HPDE6-E6E7 (cell line): ENCODE measurements at regions not wholly inside any gene's neighbourhood (a gene's known extent, or its start where the extent isn't known, plus 50 kb on each side); places are given as distances from the start of the nearest gene placed in this dataset.
A peak's percentile ranks its signal among the peaks of the same experiment; 100 is the strongest.
"Not testable (repeated sequence)": the region's sequence is repeated elsewhere in the genome, so short reads cannot be mapped to it uniquely, and the experiment has no call there.

Experiments used
- DNase-seq: peaks from one replicate; pipeline ENCODE4 v3.0.0; 2011; ENCODE audit warnings: missing footprints; ENCODE audit errors: extremely low spot score

DNA sequence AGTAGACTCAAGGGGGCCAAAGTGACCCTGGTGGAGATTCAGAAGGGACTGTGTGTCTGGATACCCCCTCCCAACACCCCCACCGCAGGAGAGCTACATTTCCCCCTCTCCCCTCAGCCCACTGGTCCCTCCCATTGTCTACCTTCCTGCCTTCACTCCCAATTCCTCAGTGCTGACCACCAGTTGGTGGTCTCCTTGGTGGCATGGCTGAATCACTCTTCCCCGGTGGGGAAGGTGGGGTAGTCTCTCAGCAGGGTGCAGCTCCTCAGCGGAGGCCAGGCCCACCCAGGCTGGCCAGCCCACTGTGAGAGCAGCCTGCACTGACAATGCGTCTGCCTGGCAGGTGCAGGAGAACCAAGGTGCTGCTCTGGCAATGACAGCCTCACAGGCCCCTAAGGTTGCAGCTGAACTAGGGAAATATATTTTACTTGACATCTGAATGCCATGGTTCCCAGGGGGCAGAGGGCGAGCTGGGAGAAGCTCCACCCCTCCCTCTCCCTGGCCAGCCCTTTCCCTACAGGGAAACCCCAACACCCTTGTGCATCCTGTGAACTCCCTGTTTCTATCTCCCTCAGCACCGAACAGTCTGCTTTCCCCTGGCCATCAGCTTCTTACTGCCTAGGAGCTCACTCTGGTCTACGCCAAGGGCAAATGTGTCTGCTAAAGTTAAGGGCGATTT lies 62.6 kb upstream of the PAX8 start:
- no peak for DNase-seq

DNA sequence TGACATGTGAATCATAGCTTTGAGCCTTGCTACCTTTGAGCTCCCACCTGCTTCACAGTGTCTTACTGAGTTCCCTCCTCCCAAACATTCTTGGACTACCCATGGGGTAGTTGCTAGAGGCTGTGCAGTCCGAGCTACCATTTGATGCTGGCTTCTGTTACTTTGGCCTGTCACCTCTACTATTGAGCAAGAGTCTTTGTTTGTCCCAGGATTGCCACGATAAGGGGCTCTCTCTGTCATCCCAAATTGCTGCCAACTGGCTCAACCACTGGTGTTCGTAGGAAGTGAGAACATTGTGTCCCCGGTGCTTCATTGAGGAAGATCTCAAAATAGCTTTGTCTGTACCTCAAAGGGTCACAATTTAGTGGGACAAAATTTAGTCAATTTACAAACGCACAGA lies 59.1 kb upstream of the PAX8 start:
- DNase-seq: no peak

DNA sequence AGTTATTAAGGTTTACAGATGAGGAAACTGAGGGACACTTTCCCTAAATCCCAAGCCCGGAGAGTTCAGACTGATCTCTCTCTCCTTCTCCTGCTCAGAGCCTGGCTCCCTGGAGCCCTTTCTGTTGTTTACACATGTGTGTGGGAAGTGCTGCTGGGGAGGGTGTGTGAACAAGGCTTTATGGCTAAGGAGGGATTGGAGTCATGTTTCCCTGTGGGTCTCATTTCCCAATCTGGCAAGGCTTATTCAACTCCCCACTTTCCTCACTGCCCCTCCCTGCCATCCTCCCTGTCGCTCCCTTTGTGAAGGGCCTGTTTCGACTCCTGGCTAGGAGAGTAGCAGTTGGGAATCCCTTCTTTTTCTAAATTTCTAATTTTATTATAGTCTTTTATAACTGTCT lies 57.3 kb upstream of the PAX8 start:
- not testable (repeated sequence) for DNase-seq

DNA sequence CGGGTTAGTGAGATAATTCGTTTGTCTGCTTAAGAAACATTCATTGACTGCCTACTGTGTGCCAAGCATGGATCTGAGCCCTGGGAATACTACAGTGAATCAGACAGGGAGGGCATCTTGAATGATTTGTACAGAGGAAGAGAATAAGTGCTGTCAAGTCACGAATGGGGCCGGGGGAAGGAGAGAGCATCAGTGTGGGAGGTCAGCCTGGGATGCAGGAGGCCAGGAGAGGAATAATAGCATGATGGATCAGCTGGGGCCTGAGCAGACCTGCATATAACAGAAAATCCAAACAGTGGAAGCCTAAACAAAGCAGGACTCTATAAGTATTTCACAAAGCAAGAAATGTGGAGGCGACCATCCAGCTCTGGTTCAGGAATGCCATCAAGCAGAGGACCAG lies 55.4 kb upstream of the PAX8 start:
- no peak for DNase-seq

DNA sequence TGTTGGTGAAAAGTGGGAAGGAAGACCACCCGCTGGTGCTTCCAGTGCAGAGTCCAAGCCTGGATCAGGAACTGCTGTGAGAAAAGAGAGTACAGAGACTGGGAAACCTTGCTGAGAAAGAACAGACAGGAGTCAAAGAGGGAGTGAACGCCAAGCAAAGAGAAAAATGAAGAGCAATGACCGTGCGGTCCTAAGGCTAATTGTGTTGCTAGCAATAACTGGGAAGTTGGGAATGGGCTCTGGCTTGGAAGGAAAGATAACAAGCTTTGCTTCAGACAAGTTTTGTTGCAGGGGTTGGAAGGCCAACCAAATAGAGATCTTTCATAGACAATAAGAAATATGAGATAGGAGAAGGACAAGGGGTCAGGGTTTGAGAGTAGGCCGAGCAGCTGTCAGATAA lies 55.0 kb upstream of the PAX8 start:
- DNase-seq: not testable (repeated sequence)

DNA sequence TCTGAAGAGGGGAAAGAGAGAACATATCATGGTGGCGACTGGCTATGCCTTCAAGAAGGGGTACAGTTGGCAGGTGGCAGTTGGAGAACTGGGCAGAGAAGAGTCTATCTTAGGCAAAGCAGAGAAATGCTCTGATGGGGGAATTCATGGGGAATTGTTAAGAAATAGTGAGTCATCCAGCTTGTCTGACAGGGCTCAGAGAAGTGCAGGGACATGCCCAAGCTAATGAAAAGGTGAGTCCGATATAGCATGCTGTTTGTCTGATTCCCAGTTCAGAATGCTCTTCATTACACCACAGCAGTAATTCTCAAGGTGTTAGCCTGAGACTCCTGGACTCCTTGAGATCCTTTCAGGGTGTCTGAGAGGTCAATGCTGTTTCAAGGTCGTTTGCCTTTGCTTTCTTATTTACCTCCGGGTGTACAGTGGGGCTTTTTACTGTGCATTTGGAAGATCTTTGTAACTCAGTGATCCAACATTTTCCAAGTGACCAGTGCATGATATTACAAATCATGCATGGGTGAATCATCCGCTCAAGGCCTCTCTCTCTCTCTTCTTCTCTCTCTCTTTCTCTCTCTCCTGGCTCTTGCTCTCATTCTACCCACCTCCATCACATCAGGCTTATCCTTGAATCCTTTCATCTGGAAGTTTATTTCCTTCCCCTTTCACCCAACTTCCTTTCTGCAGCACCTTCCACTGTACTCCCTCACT lies 51.5 kb upstream of the PAX8 start:
- peak; percentile 66 for DNase-seq

DNA sequence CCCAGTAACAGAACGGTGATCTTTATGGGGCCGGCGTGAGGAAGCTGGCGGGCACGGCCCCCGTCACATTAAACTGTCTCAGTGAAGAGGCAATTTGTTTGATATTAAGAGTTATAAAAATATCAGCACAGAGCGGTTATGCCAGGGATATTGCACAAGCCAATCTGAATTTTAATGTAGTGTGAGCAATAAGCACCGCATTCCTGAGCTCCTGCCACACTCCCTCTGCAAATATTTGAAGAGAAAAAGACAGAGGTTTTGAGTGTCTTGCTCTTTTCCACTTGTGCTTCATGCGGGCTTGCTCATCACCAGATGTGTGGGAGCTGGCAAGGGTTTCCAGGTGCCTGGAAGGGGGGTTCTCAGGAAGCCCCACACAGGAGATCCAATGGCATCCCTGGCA lies 50.3 kb upstream of the PAX8 start:
- not testable (repeated sequence) for DNase-seq

DNA sequence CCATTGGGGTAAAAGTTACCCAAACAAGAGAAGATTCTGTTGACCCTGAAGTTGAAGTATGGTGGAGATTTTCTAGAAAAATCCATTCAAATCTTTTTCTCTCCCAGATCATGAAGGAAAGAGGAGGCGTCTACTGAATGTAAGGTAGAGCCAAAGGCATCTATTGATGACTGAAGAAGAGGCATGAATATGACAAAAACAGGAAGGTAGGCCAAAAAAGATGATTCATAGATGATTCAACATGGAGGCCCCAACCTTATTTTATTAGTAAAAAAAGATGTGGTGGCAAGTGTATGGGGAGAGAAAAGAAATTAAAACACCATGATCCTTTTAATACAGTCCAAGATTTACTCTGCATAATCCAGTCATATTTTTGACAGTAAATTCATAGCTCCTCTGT lies 49.9 kb upstream of the PAX8 start:
- DNase-seq: not testable (repeated sequence)
